Muscle of leg (tissue), 3 donors: ENCODE measurements at regions not wholly inside any gene's neighbourhood (a gene's known extent, or its start where the extent isn't known, plus 50 kb on each side); places are given as distances from the start of the nearest gene placed in this dataset.
"Not testable (repeated sequence)": the region's sequence is repeated elsewhere in the genome, so short reads cannot be mapped to it uniquely, and the experiment has no call there.

Experiments
- DNase-seq: peaks from one replicate; pipeline ENCODE4 v3.0.0; 2013
- H3K27ac ChIP-seq: one replicate; pipeline ENCODE4 v1.5.1; 2013; ENCODE audit warnings: mild to moderate bottlenecking, low read length, control low read depth
- H3K27me3 ChIP-seq: one replicate; pipeline ENCODE4 v1.6.1; 2013; ENCODE audit warnings: low read length; ENCODE audit not compliant: control insufficient read depth, insufficient read depth
- H3K36me3 ChIP-seq: one replicate; pipeline ENCODE4 v1.6.1; 2013; ENCODE audit warnings: low read length; ENCODE audit not compliant: control insufficient read depth, insufficient read depth
- H3K4me1 ChIP-seq: one replicate; pipeline ENCODE4 v1.6.1; 2013; ENCODE audit warnings: low read length; ENCODE audit not compliant: control insufficient read depth, insufficient read depth
- H3K4me3 ChIP-seq: one replicate; pipeline ENCODE4 v1.5.1; 2013; ENCODE audit warnings: low read length, control low read depth
- H3K9me3 ChIP-seq: replicated peaks from 2 replicates; pipeline ENCODE4 v1.6.1; 2013; ENCODE audit warnings: low read depth, low read length; ENCODE audit not compliant: control insufficient read depth
- WGBS: methylation state at CpG from one replicate; pipeline ENCODE4 v1.1.5; 2013; ENCODE audit warnings: missing lambda C conversion rate; ENCODE audit not compliant: insufficient coverage; 5-methylcytosine and 5-hydroxymethylcytosine counted together

DNA sequence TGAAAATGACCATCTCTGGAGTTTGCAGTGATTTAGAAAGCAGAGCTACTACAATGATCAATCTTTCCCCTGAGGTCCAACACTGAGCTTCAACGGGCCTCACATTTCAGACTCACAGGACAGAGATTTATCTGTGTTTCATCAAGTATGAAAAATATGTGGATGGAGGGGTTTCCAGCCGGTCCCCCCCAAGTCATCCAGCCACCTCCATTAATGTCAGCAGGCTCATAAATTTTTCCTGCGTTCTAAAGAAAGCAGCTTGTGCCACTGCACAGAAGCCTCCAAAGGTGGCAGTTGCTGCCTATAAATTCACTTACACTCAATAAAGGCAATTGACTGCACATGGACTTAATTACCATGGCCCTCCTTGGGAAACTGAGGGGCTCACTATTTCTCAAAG lies 117.4 kb upstream of the ACKR3 start:
- no peak overlapping the region for H3K27ac ChIP-seq
- no peaks in the 10 kb centered on the region for H3K36me3 ChIP-seq
- no peak for DNase-seq

GRCh38 chr2:236454076-236454475 lies 115.5 kb upstream of the ACKR3 start:
- Histone ChIP-seq H3K27me3 (peaks cover 12% of the 10 kb centered on the region), H3K4me3 (no peak overlapping the region), H3K36me3 (no peaks in the 10 kb centered on the region), H3K4me1 (no peaks in the 10 kb centered on the region), H3K27ac (no peak overlapping the region), H3K9me3 (no peaks in the 10 kb centered on the region)
- DNase-seq = no peak
- WGBS = 51% methylated on average over 10 of the region's 10 CpGs

More for the DNA sequence above, 117.4 kb upstream of the ACKR3 start:
- no peak overlapping the region for H3K4me3 ChIP-seq
- no CpG with 5 or more reads among the region's 3 CpGs for WGBS
- no peaks in the 10 kb centered on the region for H3K4me1 ChIP-seq
- H3K9me3 ChIP-seq = no peaks in the 10 kb centered on the region
- peaks cover 12% of the 10 kb centered on the region for H3K27me3 ChIP-seq

- WGBS = no CpG with 5 or more reads among the region's 18 CpGs
These were observed 110.2 kb upstream of the ACKR3 start for GRCh38 chr2:236459393-236459792.

GRCh38 chr2:236464140-236464539 lies 105.5 kb upstream of the ACKR3 start:
- no peaks in the 10 kb centered on the region for H3K36me3 ChIP-seq
- H3K27me3 ChIP-seq = no peaks in the 10 kb centered on the region
- WGBS = no CpG with 5 or more reads among the region's 1 CpG
- H3K27ac ChIP-seq = no peak overlapping the region
- H3K4me1 ChIP-seq = no peaks in the 10 kb centered on the region
- no peak for DNase-seq
- H3K9me3 ChIP-seq = peaks cover 2% of the 10 kb centered on the region
- no peak overlapping the region for H3K4me3 ChIP-seq

More at GRCh38 chr2:236459393-236459792, 110.2 kb upstream of the ACKR3 start:
- Histone ChIP-seq H3K27me3 (peaks cover 8% of the 10 kb centered on the region), H3K27ac (no peak overlapping the region), H3K4me3 (no peak overlapping the region), H3K9me3 (no peaks in the 10 kb centered on the region), H3K4me1 (no peaks in the 10 kb centered on the region), H3K36me3 (no peaks in the 10 kb centered on the region)
- no peak for DNase-seq

DNA sequence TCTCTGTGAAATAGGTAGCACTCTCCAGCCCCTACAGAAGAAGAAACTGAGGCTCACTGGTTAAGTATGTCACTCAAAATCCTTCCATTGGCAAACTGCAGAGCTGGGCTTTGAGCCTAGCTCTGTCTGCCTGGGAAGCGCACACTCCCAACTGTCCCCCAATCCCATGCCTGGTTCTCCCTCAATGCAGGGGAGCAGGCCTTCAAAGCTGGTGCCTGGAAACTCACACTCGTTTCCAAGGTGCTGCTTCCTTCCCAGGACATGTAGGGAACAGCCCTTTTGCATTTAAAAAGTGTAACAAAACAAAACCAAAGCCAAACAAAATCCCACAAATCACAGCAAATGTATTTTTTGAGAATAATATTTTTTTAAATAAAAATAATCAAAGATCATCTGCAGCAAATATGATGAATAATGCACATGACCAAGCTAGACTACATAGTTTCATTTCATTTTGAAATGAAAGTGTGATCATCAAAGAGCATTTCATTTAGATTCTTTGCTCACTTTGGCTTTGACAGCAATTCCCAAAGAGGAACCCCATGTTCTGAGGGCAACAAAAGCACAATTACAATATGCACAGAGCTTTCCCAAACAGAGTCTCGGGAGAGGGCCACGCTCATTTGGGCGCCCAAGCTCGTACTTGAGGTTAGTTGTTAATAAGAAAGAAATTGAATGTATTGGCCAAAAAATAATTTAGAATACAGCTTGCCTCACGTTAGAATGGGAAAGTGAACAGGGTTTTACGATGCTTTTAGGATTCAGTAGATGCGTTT lies 96.7 kb upstream of the ACKR3 start:
- Histone ChIP-seq H3K4me1 (no peaks in the 10 kb centered on the region), H3K36me3 (no peaks in the 10 kb centered on the region), H3K9me3 (no peaks in the 10 kb centered on the region), H3K27ac (no peak overlapping the region), H3K4me3 (no peak overlapping the region), H3K27me3 (no peaks in the 10 kb centered on the region)
- 80% methylated on average over 6 of the region's 9 CpGs for WGBS
- no peak for DNase-seq

- Histone ChIP-seq H3K27ac (no peak overlapping the region), H3K27me3 (no peaks in the 10 kb centered on the region), H3K9me3 (no peaks in the 10 kb centered on the region), H3K4me1 (no peaks in the 10 kb centered on the region), H3K36me3 (no peaks in the 10 kb centered on the region), H3K4me3 (no peak overlapping the region)
- no peak for DNase-seq
- no CpG with 5 or more reads among the region's 1 CpG for WGBS
These were observed 95.9 kb upstream of the ACKR3 start for GRCh38 chr2:236473691-236474090.

DNA sequence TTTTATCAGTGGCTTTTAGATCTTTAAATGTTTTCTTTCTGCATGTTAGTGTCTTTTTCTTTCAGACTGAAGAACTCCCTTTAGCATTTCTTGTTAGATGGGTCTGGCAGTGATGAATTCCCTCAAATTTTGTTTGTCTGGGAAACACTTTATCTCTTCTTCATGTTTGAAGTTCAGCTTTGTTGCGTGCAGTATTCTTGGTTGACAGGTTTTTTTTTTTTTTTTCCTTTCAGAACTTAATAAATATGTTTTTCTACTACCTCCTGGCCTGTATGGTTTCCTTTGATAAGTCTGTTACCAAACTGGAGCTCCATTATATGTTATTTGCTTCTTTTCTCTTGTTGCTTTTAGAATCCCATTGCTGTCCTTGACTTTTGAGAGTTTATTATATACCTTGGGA lies 89.8 kb upstream of the ACKR3 start:
- H3K9me3 ChIP-seq = peaks cover 9% of the 10 kb centered on the region
- no CpG with 5 or more reads among the region's 1 CpG for WGBS
- no peaks in the 10 kb centered on the region for H3K4me1 ChIP-seq
- no peak overlapping the region for H3K4me3 ChIP-seq
- H3K36me3 ChIP-seq = no peaks in the 10 kb centered on the region
- no peak overlapping the region for H3K27ac ChIP-seq
- peaks cover 2% of the 10 kb centered on the region for H3K27me3 ChIP-seq
- no peak for DNase-seq

- Histone ChIP-seq H3K27me3 (peaks cover 2% of the 10 kb centered on the region), H3K4me1 (no peaks in the 10 kb centered on the region), H3K27ac (no peak overlapping the region), H3K36me3 (no peaks in the 10 kb centered on the region), H3K4me3 (no peak overlapping the region), H3K9me3 (peaks cover 9% of the 10 kb centered on the region)
- DNase-seq = no peak
- WGBS = no CpG with 5 or more reads among the region's 1 CpG
These were observed 86.5 kb upstream of the ACKR3 start for GRCh38 chr2:236483102-236483501.

DNA sequence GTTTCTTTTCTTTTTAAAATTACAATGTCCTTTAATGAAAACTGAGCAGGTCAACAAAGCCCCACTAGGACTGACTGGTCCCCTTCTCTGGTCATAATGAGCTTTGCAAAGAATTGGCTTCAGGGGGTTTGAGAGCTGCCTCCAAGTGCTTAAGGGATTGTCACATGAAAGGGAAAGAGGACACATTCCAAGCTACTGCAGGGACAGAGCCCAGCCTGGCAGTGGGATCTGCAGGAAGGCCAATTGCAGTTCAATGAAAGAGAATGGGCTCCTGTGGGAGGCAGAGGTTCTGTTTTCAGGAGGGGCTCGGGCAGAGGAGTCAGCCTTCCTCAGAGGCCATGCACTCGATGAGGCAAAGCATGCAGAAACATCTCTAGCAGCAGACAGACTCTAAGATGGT lies 84.1 kb upstream of the ACKR3 start:
- WGBS = no CpG with 5 or more reads among the region's 2 CpGs
- peaks cover 7% of the 10 kb centered on the region for H3K9me3 ChIP-seq
- no peak for DNase-seq
- peaks cover 2% of the 10 kb centered on the region for H3K27me3 ChIP-seq
- no peak overlapping the region for H3K27ac ChIP-seq
- H3K4me3 ChIP-seq = no peak overlapping the region
- no peaks in the 10 kb centered on the region for H3K36me3 ChIP-seq
- no peaks in the 10 kb centered on the region for H3K4me1 ChIP-seq

DNA sequence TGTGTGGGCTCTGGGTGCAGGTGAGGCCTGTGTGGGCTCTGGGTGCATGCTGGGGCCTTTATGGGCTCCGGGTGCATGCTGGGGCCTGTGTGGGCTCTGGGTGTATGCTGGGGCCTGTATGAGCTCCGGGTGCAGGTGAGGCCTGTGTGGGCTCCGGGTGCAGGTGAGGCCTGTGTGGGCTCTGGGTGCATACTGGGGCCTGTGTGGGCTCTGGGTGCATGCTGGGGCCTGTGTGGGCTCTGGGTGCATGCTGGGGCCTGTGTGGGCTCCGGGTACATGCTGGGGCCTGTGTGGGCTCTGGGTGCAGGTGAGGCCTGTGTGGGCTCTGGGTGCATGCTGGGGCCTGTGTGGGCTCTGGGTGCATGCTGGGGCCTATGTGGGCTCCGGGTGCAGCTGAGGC lies 80.5 kb upstream of the ACKR3 start:
- 89% methylated on average over 5 of the region's 5 CpGs for WGBS
- H3K4me3 ChIP-seq, H3K27ac ChIP-seq, H3K36me3 ChIP-seq, H3K27me3 ChIP-seq, H3K9me3 ChIP-seq, DNase-seq, H3K4me1 ChIP-seq: not testable (repeated sequence)
